ENCODE measurements at regions not wholly inside any gene's neighbourhood (a gene's known extent, or its start where the extent isn't known, plus 50 kb on each side); places are given as distances from the start of the nearest gene placed in this dataset.

- no peak for DNase-seq
These were observed 186.7 kb upstream of the ZEB2 start for GRCh38 chr2:144706647-144707046.

- no peak for DNase-seq
These were observed 185.7 kb upstream of the ZEB2 start for GRCh38 chr2:144705328-144706245.

- no peak for DNase-seq
These were observed 184.8 kb upstream of the ZEB2 start for GRCh38 chr2:144704709-144705095.

- peak; percentile 100 for DNase-seq
These were observed 184.2 kb upstream of the ZEB2 start for GRCh38 chr2:144703852-144704708.

GRCh38 chr2:144702051-144702450 lies 182.1 kb upstream of the ZEB2 start:
- DNase-seq: peak; percentile 96

GRCh38 chr2:144701259-144701658 lies 181.3 kb upstream of the ZEB2 start:
- DNase-seq: peak; percentile 90

- no peak for DNase-seq
These were observed 178.2 kb upstream of the ZEB2 start for GRCh38 chr2:144698156-144698555.

GRCh38 chr2:144695657-144696056 lies 175.7 kb upstream of the ZEB2 start:
- peak; percentile 50 for DNase-seq

- no peak for DNase-seq
These were observed 174.5 kb upstream of the ZEB2 start for GRCh38 chr2:144694456-144694855.

GRCh38 chr2:144693179-144693578 lies 173.3 kb upstream of the ZEB2 start:
- DNase-seq: no peak

GRCh38 chr2:144692661-144693060 lies 172.7 kb upstream of the ZEB2 start:
- DNase-seq: no peak

- no peak for DNase-seq
These were observed 170.9 kb upstream of the ZEB2 start for GRCh38 chr2:144690771-144691170.

GRCh38 chr2:144686518-144687215 lies 166.7 kb upstream of the ZEB2 start:
- peak; percentile 97 for DNase-seq

- DNase-seq: peak; percentile 73
These were observed 164.0 kb upstream of the ZEB2 start for GRCh38 chr2:144683966-144684365.

- DNase-seq: peak; percentile 92
These were observed 163.3 kb upstream of the ZEB2 start for GRCh38 chr2:144683107-144683753.

- DNase-seq: peak; percentile 97
These were observed 162.3 kb upstream of the ZEB2 start for GRCh38 chr2:144682248-144682647.

GRCh38 chr2:144681389-144681788 lies 161.5 kb upstream of the ZEB2 start:
- DNase-seq: no peak

- DNase-seq: no peak
These were observed 160.0 kb upstream of the ZEB2 start for GRCh38 chr2:144679942-144680341.

- no peak for DNase-seq
These were observed 158.8 kb upstream of the ZEB2 start for GRCh38 chr2:144678736-144679135.

- no peak for DNase-seq
These were observed 155.8 kb upstream of the ZEB2 start for GRCh38 chr2:144675731-144676130.

- DNase-seq: no peak
These were observed 155.4 kb upstream of the ZEB2 start for GRCh38 chr2:144675331-144675730.

GRCh38 chr2:144674071-144674470 lies 154.2 kb upstream of the ZEB2 start:
- no peak for DNase-seq

- peak; percentile 69 for DNase-seq
These were observed 153.5 kb upstream of the ZEB2 start for GRCh38 chr2:144673456-144673855.
